Cardiac muscle cell (in vitro differentiated cells and primary cell): ENCODE measurements at regions not wholly inside any gene's neighbourhood (a gene's known extent, or its start where the extent isn't known, plus 50 kb on each side); places are given as distances from the start of the nearest gene placed in this dataset.

ENCODE experiments used
- DNase-seq, 2 donors: peaks; one replicate each; pipeline versions ENCODE4 v3.0.0 to v3.0.0-alpha.2; 2010 to 2017; ENCODE audit warnings: low read depth in 1 of 2, low spot score in 1 of 2
- H3K27ac ChIP-seq: fragments of 200-600 bp; sonication (generic); 2 replicates; pipeline ENCODE4 v1.5.1; 2016
- H3K27me3 ChIP-seq: fragments of 200-600 bp; sonication (generic); 2 replicates; pipeline ENCODE4 v1.6.0; 2016; ENCODE audit warnings: control low read depth
- H3K36me3 ChIP-seq: fragments of 200-600 bp; sonication (generic); 2 replicates; pipeline ENCODE4 v1.5.1; 2016; ENCODE audit warnings: control low read depth
- H3K4me1 ChIP-seq: fragments of 200-600 bp; sonication (generic); 2 replicates; pipeline ENCODE4 v1.8.1; 2017; ENCODE audit warnings: low read depth, mild to moderate bottlenecking, mixed run types
- H3K4me3 ChIP-seq: fragments of 200-600 bp; sonication (generic); 2 replicates; pipeline ENCODE4 v1.5.1; 2016; ENCODE audit warnings: mild to moderate bottlenecking
- H3K9me3 ChIP-seq: fragments of 200-600 bp; sonication (generic); 2 replicates; pipeline ENCODE4 v1.5.1; 2017; ENCODE audit warnings: low read depth, mild to moderate bottlenecking, control low read depth
- TF ChIP-seq, protein P1 (sequence below): IDR thresholded peaks from 2 replicates; pipeline ENCODE4 v1.5.1; 2012; ENCODE audit warnings: low read depth, mild to moderate bottlenecking, low read length

- no peaks in the 10 kb centered on the region for H3K27me3 ChIP-seq
- H3K9me3 ChIP-seq: no peaks in the 10 kb centered on the region
- no peak for DNase-seq
- no peaks in the 10 kb centered on the region for H3K36me3 ChIP-seq
- peaks cover 36% of the 10 kb centered on the region for H3K4me1 ChIP-seq
- no peak overlapping the region for H3K4me3 ChIP-seq
- TF ChIP-seq, protein P1, sequence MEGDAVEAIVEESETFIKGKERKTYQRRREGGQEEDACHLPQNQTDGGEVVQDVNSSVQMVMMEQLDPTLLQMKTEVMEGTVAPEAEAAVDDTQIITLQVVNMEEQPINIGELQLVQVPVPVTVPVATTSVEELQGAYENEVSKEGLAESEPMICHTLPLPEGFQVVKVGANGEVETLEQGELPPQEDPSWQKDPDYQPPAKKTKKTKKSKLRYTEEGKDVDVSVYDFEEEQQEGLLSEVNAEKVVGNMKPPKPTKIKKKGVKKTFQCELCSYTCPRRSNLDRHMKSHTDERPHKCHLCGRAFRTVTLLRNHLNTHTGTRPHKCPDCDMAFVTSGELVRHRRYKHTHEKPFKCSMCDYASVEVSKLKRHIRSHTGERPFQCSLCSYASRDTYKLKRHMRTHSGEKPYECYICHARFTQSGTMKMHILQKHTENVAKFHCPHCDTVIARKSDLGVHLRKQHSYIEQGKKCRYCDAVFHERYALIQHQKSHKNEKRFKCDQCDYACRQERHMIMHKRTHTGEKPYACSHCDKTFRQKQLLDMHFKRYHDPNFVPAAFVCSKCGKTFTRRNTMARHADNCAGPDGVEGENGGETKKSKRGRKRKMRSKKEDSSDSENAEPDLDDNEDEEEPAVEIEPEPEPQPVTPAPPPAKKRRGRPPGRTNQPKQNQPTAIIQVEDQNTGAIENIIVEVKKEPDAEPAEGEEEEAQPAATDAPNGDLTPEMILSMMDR: no peak
- H3K27ac ChIP-seq: no peak overlapping the region
Measured at GRCh38 chr2:23029111-23029510, 355.9 kb upstream of the KLHL29 start.

- Histone ChIP-seq H3K4me1 (peaks cover 28% of the 10 kb centered on the region), H3K36me3 (no peaks in the 10 kb centered on the region), H3K27me3 (no peaks in the 10 kb centered on the region), H3K4me3 (no peak overlapping the region), H3K9me3 (no peaks in the 10 kb centered on the region), H3K27ac (no peak overlapping the region)
- no peak for DNase-seq
- TF ChIP-seq, protein P1: no peak
Measured at GRCh38 chr2:23029951-23030350, 355.0 kb upstream of the KLHL29 start.

DNA sequence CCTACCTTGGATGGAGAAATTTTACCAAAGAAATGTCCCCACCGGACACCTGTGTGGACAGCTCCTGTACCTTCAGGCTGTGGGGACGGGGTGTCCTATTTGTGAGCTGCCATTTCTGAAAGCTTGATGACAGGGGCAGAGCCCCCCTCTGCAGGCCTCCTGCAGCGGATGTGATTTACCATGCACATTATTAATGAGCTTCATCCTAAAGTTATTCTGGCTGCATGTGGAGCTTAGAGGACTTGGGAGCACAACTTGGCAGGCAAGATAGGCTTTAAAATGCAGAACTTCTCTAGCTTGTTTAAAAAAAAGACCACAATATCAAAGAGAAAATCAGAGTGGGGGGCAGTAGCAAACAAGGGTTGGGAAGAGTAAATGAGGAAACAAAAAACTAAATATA, 350.0 kb upstream of the KLHL29 start:
- Histone ChIP-seq H3K36me3 (no peaks in the 10 kb centered on the region), H3K4me3 (no peak overlapping the region)
- TF ChIP-seq, protein P1: no peak

DNA sequence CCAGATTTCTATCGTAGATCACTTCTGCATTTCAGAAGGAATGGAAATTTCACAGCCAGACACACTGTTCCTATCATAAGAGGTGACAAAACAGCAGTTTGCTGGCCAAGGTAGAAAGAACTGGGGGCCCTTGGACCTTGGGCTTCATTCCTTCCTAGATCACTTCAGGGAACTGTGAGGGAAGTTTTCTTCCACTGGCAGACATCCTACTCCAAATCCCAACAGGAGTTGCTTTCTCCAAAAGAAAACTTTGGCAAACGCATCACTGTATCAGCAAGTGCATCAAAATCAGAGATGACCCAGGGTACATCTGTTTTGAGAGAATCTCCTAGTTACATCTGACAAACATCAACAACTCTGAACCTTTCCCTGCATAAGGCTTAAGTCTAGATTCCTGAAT, 348.4 kb upstream of the KLHL29 start:
- no peaks in the 10 kb centered on the region for H3K36me3 ChIP-seq
- DNase-seq: no peak
- H3K4me3 ChIP-seq: no peak overlapping the region
- H3K4me1 ChIP-seq: peaks cover 11% of the 10 kb centered on the region
- TF ChIP-seq, protein P1: no peak
- H3K27ac ChIP-seq: no peak overlapping the region
- H3K27me3 ChIP-seq: peaks cover 11% of the 10 kb centered on the region
- H3K9me3 ChIP-seq: no peaks in the 10 kb centered on the region

More for the DNA sequence above, 350.0 kb upstream of the KLHL29 start:
- Histone ChIP-seq H3K4me1 (peaks cover 12% of the 10 kb centered on the region), H3K27me3 (peaks cover 11% of the 10 kb centered on the region), H3K27ac (no peak overlapping the region), H3K9me3 (no peaks in the 10 kb centered on the region)
- no peak for DNase-seq

DNA sequence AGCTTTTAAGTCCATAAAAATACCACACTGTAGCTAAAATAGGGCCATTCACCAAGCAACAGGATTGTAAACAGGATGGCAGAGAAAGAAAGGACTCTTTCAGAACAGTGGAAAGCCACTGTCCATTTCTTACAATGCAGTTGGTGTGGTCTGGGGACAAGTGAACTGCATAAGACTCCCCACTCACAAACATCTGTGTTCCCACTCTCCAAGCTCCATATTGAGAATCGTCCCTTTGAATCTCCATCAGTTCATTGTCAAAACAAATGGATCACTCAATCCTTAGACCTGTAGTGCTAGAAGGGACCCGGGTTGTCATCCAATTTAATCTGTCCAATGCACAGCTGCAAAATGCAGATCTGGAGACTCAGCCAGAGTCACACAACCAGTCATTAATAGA, 347.4 kb upstream of the KLHL29 start:
- H3K27ac ChIP-seq: no peak overlapping the region
- no peak for DNase-seq
- TF ChIP-seq, protein P1: no peak

DNA sequence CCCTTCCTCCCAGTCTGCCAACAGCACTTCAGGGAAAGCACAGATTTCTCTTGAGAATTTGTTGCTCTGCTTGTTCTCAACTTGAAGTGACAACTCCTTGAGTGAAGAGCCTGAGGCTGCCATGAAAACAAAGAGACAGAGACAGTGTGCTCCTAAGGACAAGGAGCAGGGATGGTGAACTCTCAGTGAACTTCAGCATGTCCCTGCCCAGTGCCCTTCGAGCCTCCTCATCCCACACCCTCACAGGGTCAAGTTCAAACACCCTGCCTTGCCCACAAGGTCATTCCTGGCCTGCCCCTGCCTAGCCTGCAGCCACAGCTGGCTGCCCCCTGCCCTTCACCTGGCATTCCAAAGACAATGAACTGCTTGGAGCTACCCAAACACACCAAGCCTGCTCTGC, 343.5 kb upstream of the KLHL29 start:
- Histone ChIP-seq H3K4me3 (no peak overlapping the region), H3K9me3 (no peaks in the 10 kb centered on the region), H3K36me3 (no peaks in the 10 kb centered on the region), H3K4me1 (peaks cover 20% of the 10 kb centered on the region), H3K27ac (peak overlapping the region; percentile 37), H3K27me3 (peaks cover under 1% of the 10 kb centered on the region)
- DNase-seq: peak in 1 of 2 donors; percentile 58
- TF ChIP-seq, protein P1: no peak

More for the DNA sequence above, 347.4 kb upstream of the KLHL29 start:
- no peak overlapping the region for H3K4me3 ChIP-seq
- H3K27me3 ChIP-seq: peaks cover 11% of the 10 kb centered on the region
- no peaks in the 10 kb centered on the region for H3K36me3 ChIP-seq
- peaks cover 20% of the 10 kb centered on the region for H3K4me1 ChIP-seq
- H3K9me3 ChIP-seq: no peaks in the 10 kb centered on the region
